B cell (primary cell): ENCODE measurements at regions not wholly inside any gene's neighbourhood (a gene's known extent, or its start where the extent isn't known, plus 50 kb on each side); places are given as distances from the start of the nearest gene placed in this dataset.

Experiments
- ATAC-seq: fragments of 200-7000 bp; cut with Tn5 transposase; one replicate; pipeline ENCODE4 v1.10.0; 2021; ENCODE audit warnings: low read depth, mild to moderate bottlenecking, moderate number of reproducible peaks, moderate library complexity
- CTCF ChIA-PET: fragments of 350-600 bp; sonication (Branson Sonifier 250); formaldehyde crosslinking; loops from one replicate; lab custom pipeline; 2021; ENCODE audit warnings: antibody characterized with exemption, inconsistent platforms; lab: Charles Lee
- POLR2A ChIA-PET: fragments of 350-600 bp; sonication (Branson Sonifier 250); formaldehyde crosslinking; loops from one replicate; lab custom pipeline; 2021; ENCODE audit warnings: antibody characterized with exemption; lab: Charles Lee
- DNase-seq: peaks from one replicate; pipeline ENCODE4 v3.0.0; 2013
- H2AFZ ChIP-seq: 2 replicates; pipeline ENCODE4 v1.6.1; 2012; ENCODE audit warnings: mild to moderate bottlenecking, low read depth, low read length; ENCODE audit not compliant: insufficient read depth, poor library complexity, severe bottlenecking
- H3K27ac ChIP-seq, 2 donors: 1 replicate in 1 of 2; 2 replicates in 1 of 2; pipeline ENCODE4 v1.5.1; 2012 to 2013; ENCODE audit warnings: low read length in 2 of 2, mild to moderate bottlenecking in 2 of 2, moderate library complexity in 1 of 2
- H3K27me3 ChIP-seq, 4 experiments: fragments of 200-600 bp in 1 of 4; sonication (generic) in 1 of 4; replicated peaks in 1 of 4; 1 replicate in 2 of 4; 2 replicates in 2 of 4; pipeline versions ENCODE4 v1.6.1 to v1.7.0; 2013 to 2016; ENCODE audit warnings: low read length in 3 of 4, mild to moderate bottlenecking in 2 of 4, mixed read lengths in 1 of 4, moderate library complexity in 1 of 4; ENCODE audit not compliant: insufficient read depth in 4 of 4, control insufficient read depth in 3 of 4; ENCODE audit errors: control extremely low read depth in 1 of 4
- H3K36me3 ChIP-seq, 2 experiments: replicated peaks in 1 of 2; 1 replicate in 1 of 2; 2 replicates in 1 of 2; pipeline versions ENCODE4 v1.6.1 to v1.7.1; 2013; ENCODE audit warnings: low read length in 1 of 2; ENCODE audit not compliant: insufficient read depth in 2 of 2, control insufficient read depth in 1 of 2; ENCODE audit errors: control extremely low read depth in 1 of 2, extremely low read depth in 1 of 2
- H3K4me1 ChIP-seq, 2 donors: fragments of 200-600 bp in 1 of 2; sonication (generic) in 1 of 2; 1 replicate in 1 of 2; 2 replicates in 1 of 2; pipeline versions ENCODE4 v1.5.1 to v1.6.1; 2013 to 2017; ENCODE audit warnings: low read length in 2 of 2; ENCODE audit not compliant: control insufficient read depth in 2 of 2, insufficient read depth in 2 of 2
- H3K4me2 ChIP-seq: replicated peaks from 2 replicates; pipeline ENCODE3; 2012; ENCODE audit warnings: mild to moderate bottlenecking, low read depth, low read length; ENCODE audit not compliant: poor library complexity, severe bottlenecking
- H3K4me3 ChIP-seq, 5 experiments: fragments of 200-600 bp in 1 of 5; sonication (generic) in 1 of 5; 1 replicate in 3 of 5; 2 replicates in 2 of 5; pipeline versions ENCODE4 v1.5.1 to v1.7.0; 2011 to 2016; ENCODE audit warnings: low read length in 4 of 5, mild to moderate bottlenecking in 4 of 5, low read depth in 2 of 5, control low read depth in 1 of 5, moderate library complexity in 1 of 5; ENCODE audit not compliant: insufficient read depth in 1 of 5; ENCODE audit errors: control extremely low read depth in 1 of 5, extremely low read depth in 1 of 5
- H3K79me2 ChIP-seq: fragments of 200-600 bp; sonication (generic); one replicate; pipeline ENCODE4 v1.6.0; 2016; ENCODE audit warnings: low read length; ENCODE audit not compliant: control insufficient read depth, insufficient read depth
- H3K9ac ChIP-seq: fragments of 200-600 bp; sonication (generic); 2 replicates; pipeline ENCODE4 v1.6.1; 2017; ENCODE audit warnings: mild to moderate bottlenecking, low read length, moderate library complexity
- H3K9me3 ChIP-seq, 3 donors: one replicate each; pipeline versions ENCODE4 v1.6.1 to v1.7.1; 2013; ENCODE audit warnings: low read length in 2 of 3; ENCODE audit not compliant: control insufficient read depth in 2 of 3, insufficient read depth in 1 of 3; ENCODE audit errors: control extremely low read depth in 1 of 3
- H4K20me1 ChIP-seq: 2 replicates; pipeline ENCODE4 v1.6.0; 2012; ENCODE audit warnings: mild to moderate bottlenecking, low read length; ENCODE audit not compliant: insufficient read depth, control insufficient read depth, poor library complexity, severe bottlenecking
- H3K27ac Mint-ChIP-seq: one replicate; pipeline ENCODE4 v1.8.0; 2021; ENCODE audit warnings: mixed read lengths
- H3K27me3 Mint-ChIP-seq: one replicate; pipeline ENCODE4 v1.8.0; 2021; ENCODE audit warnings: mixed read lengths
- H3K4me1 Mint-ChIP-seq: one replicate; pipeline ENCODE4 v1.8.0; 2021; ENCODE audit warnings: mixed read lengths
- H3K4me3 Mint-ChIP-seq: one replicate; pipeline ENCODE4 v1.8.0; 2021; ENCODE audit warnings: mixed read lengths
- H3K9me3 Mint-ChIP-seq: one replicate; pipeline ENCODE4 v1.8.0; 2022; ENCODE audit warnings: mixed read lengths; ENCODE audit not compliant: insufficient read depth
- EZH2 ChIP-seq: IDR thresholded peaks from 2 replicates; pipeline ENCODE4 v1.6.1; 2012; ENCODE audit warnings: borderline replicate concordance, low read depth, mild to moderate bottlenecking, moderate library complexity, low read length; ENCODE audit not compliant: insufficient read depth, poor library complexity, severe bottlenecking
- WGBS: methylation state at CpG from one replicate; pipeline ENCODE4 v1.1.5; 2013; ENCODE audit warnings: missing lambda C conversion rate; ENCODE audit not compliant: insufficient coverage; 5-methylcytosine and 5-hydroxymethylcytosine counted together
- intact Hi-C: fragments of 100-400 bp; cut with micrococcal nuclease; formaldehyde crosslinking; loops from one replicate; pipeline ENCODE4 v1.10.0; 2022
- TF ChIP-seq, protein P1 (sequence below): fragments of 200-600 bp; IDR thresholded peaks from one replicate; pipeline ENCODE4 v1.8.0; 2022; ENCODE audit warnings: antibody characterized with exemption, mild to moderate bottlenecking

GRCh38 chrX:25156323-25156722 lies 140.6 kb upstream of the ARX start:
- H3K4me1 ChIP-seq, result no peaks in the 10 kb centered on the region
- no peaks in the 10 kb centered on the region for H3K27me3 ChIP-seq
- CTCF ChIA-PET, result no interaction called here
- no peaks in the 10 kb centered on the region for H3K4me1 Mint-ChIP-seq
- H3K4me3 Mint-ChIP-seq, result no peak overlapping the region
- no peak overlapping the region for H3K27ac ChIP-seq
- no peak overlapping the region for H3K4me2 ChIP-seq
- H3K36me3 ChIP-seq, result no peaks in the 10 kb centered on the region
- no peaks in the 10 kb centered on the region for H3K79me2 ChIP-seq
- H3K27ac Mint-ChIP-seq, result no peak overlapping the region
- no peaks in the 10 kb centered on the region for H3K9me3 Mint-ChIP-seq
- H3K9me3 ChIP-seq, result no peaks in the 10 kb centered on the region
- intact Hi-C loops, result no loop called here
- TF ChIP-seq, protein P1, sequence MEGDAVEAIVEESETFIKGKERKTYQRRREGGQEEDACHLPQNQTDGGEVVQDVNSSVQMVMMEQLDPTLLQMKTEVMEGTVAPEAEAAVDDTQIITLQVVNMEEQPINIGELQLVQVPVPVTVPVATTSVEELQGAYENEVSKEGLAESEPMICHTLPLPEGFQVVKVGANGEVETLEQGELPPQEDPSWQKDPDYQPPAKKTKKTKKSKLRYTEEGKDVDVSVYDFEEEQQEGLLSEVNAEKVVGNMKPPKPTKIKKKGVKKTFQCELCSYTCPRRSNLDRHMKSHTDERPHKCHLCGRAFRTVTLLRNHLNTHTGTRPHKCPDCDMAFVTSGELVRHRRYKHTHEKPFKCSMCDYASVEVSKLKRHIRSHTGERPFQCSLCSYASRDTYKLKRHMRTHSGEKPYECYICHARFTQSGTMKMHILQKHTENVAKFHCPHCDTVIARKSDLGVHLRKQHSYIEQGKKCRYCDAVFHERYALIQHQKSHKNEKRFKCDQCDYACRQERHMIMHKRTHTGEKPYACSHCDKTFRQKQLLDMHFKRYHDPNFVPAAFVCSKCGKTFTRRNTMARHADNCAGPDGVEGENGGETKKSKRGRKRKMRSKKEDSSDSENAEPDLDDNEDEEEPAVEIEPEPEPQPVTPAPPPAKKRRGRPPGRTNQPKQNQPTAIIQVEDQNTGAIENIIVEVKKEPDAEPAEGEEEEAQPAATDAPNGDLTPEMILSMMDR, result no peak
- TF ChIP-seq EZH2, result no peak
- no peak overlapping the region for H3K4me3 ChIP-seq
- ATAC-seq, result no peak
- no peak overlapping the region for H3K9ac ChIP-seq
- POLR2A ChIA-PET, result no interaction called here
- no peaks in the 10 kb centered on the region for H4K20me1 ChIP-seq
- no CpG with 5 or more reads among the region's 3 CpGs for WGBS
- H3K27me3 Mint-ChIP-seq, result peaks cover 3% of the 10 kb centered on the region
- no peak for DNase-seq
- no peak overlapping the region for H2AFZ ChIP-seq

- Histone ChIP-seq H3K27me3 (no peaks in the 10 kb centered on the region), H3K4me1 (no peaks in the 10 kb centered on the region), H3K4me2 (no peak overlapping the region), H3K79me2 (no peaks in the 10 kb centered on the region), H4K20me1 (no peaks in the 10 kb centered on the region), H3K27ac (no peak overlapping the region), H3K9me3 (no peaks in the 10 kb centered on the region), H3K9ac (no peak overlapping the region), H2AFZ (no peak overlapping the region), H3K4me3 (no peak overlapping the region), H3K36me3 (no peaks in the 10 kb centered on the region)
- CTCF ChIA-PET, result no interaction called here
- Mint-ChIP-seq H3K27ac (no peak overlapping the region), H3K27me3 (peaks cover 3% of the 10 kb centered on the region), H3K4me1 (no peaks in the 10 kb centered on the region), H3K4me3 (no peak overlapping the region), H3K9me3 (no peaks in the 10 kb centered on the region)
- POLR2A ChIA-PET, result no interaction called here
- no peak for TF ChIP-seq EZH2
- TF ChIP-seq, protein P1, result no peak
- ATAC-seq (no peak), DNase-seq (no peak)
- intact Hi-C loops, result no loop called here
- 80% methylated on average over 1 of the region's 3 CpGs for whole genome bisulfite sequencing
Observed at GRCh38 chrX:25154168-25154567, 138.4 kb upstream of the ARX start.
